Upper lobe of left lung (tissue), 6 donors: ENCODE measurements at regions not wholly inside any gene's neighbourhood (a gene's known extent, or its start where the extent isn't known, plus 50 kb on each side); places are given as distances from the start of the nearest gene placed in this dataset.
A peak's percentile ranks its signal among the peaks of the same experiment; 100 is the strongest.

ENCODE experiments used
- ATAC-seq, 2 donors: fragments of 200-7000 bp; cut with Tn5 transposase; one replicate each; pipeline ENCODE4 v1.9.1; 2022; ENCODE audit warnings: mild to moderate bottlenecking in 2 of 2, moderate library complexity in 2 of 2; ENCODE audit not compliant: low FRiP score in 2 of 2
- DNase-seq, 2 donors: peaks; one replicate each; pipeline ENCODE4 v3.0.0-alpha.2; 2019 to 2020
- H3K27ac ChIP-seq, 4 donors: fragments of 200-600 bp; sonication (generic); one replicate each; pipeline ENCODE4 v1.5.1; 2016 to 2019
- H3K27me3 ChIP-seq, 4 donors: fragments of 200-600 bp; sonication (generic); one replicate each; pipeline ENCODE4 v1.5.1; 2017 to 2019
- H3K36me3 ChIP-seq, 4 donors: fragments of 200-600 bp; sonication (generic); one replicate each; pipeline ENCODE4 v1.5.1; 2016 to 2019
- H3K4me1 ChIP-seq, 4 donors: fragments of 200-600 bp; sonication (generic); one replicate each; pipeline ENCODE4 v1.5.1; 2018 to 2019
- H3K4me3 ChIP-seq, 4 donors: fragments of 200-600 bp; sonication (generic); one replicate each; pipeline ENCODE4 v1.5.1; 2017 to 2019; ENCODE audit warnings: mild to moderate bottlenecking in 2 of 4, moderate library complexity in 1 of 4
- H3K9me3 ChIP-seq, 4 donors: fragments of 200-600 bp; sonication (generic); one replicate each; pipeline ENCODE4 v1.5.1; 2018 to 2019
- CTCF ChIP-seq, 6 experiments: fragments of 450-650 bp in 4 of 6; fragments of 200-600 bp in 2 of 6; sonication (generic) in 2 of 6; IDR thresholded peaks; one replicate each; pipeline ENCODE4 v1.5.1; 2016 to 2019; ENCODE audit warnings: antibody characterized with exemption in 6 of 6
- EP300 ChIP-seq, 4 donors: sonication (generic); formaldehyde crosslinking; IDR thresholded peaks; one replicate each; pipeline ENCODE4 v1.5.1; 2017; ENCODE audit warnings: antibody characterized with exemption in 4 of 4, control low read depth in 2 of 4
- POLR2A ChIP-seq, 4 donors: fragments of 450-650 bp; IDR thresholded peaks; one replicate each; pipeline ENCODE4 v1.5.1; 2016 to 2017; ENCODE audit warnings: antibody characterized with exemption in 4 of 4, mild to moderate bottlenecking in 2 of 4
- POLR2AphosphoS5 ChIP-seq, 2 donors: sonication (generic); formaldehyde crosslinking; IDR thresholded peaks; one replicate each; pipeline ENCODE4 v1.5.1; 2017; ENCODE audit warnings: antibody characterized with exemption in 2 of 2
- WGBS, 2 donors: methylation state at CpG; one replicate each; pipeline ENCODE4 v1.1.5; 2017 to 2018; 5-methylcytosine and 5-hydroxymethylcytosine counted together
- donor health status: DM: no; HTN: no; CAD: no; lungs with moderate emphysema.
- donor health status: DM: no; HTN: yes; CAD: no; lungs with severe emphysema.

DNA sequence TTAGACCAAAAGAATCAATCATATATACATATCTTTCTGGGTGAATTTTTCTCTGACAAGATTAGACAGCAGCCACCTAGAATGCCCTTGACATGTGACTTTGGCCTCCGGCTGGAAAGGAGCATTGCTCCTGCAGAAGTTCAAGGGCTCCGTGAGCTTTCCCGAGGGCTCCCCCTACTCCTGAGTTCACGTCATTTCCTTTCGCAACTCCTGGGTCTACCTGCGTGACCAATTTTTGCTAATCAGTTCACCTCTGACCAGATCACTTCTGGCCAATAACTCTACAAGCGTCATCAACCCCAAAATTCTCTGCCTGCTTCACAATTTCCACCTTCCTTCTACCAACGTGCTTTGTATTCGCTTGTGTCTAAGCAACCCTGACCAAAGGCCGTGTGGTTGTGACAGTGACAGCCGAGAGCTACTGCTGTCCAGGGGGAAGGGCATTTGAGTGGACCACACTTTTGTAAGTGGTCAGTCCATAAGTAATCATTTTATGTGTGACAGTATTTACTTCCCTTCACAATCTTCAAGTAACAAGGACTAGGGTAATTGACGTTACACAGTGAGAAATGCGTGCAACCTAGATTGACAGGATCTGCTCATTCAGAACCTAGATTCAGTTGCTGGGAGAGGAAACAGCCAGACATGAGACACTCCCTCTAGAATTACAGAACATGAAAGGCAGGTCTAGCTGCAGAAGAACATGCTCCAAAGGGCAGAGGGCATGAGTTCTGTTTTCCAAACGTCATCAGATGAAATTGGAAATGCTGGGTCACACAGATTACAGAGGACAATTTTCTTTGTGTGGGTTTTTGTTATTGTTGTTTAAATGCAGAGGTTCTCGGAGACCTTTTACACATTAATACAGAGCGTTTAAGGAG lies 145.9 kb upstream of the SPACA7 start:
- Histone ChIP-seq H3K27me3 (no peaks in the 10 kb centered on the region), H3K27ac (no peak overlapping the region), H3K4me3 (no peak overlapping the region), H3K4me1 (no peaks in the 10 kb centered on the region), H3K9me3 (no peaks in the 10 kb centered on the region), H3K36me3 (no peaks in the 10 kb centered on the region)
- TF ChIP-seq EP300 (IDR thresholded peaks at IDR 0.05) = no peak
- DNase-seq (no peak), ATAC-seq (no peak)
- 67 to 76% methylated on average over 16 of the region's 16 CpGs for WGBS, 2 donors

DNA sequence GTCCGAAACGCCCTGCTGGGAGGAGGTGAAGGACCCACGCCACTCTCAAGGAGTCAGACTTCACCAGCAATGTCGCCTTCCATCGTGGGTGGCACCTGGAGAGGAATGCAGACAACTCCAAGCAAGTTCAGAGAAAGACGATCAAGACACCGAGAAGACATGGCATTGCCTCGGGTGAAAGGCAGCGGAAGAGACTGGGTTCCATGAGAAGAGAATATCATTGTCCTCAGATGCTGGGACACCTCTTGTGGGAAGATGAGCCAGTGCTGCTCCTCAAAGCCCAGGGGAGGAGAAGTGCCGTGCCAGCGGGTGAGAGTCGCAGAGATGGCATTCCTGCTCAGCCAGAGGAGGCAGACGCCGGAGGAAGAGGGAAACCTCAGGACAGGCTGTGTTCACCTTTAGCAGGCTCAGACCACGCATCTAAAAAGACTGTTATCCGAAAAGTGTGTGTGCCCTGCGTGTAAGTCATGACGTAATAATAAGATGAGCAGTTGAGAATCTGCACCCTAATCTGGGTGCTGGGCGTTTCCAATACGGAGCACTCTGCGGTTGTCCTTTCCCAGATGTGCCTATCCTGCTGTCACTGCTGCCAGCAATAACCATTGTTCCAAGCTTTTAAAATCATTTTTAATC lies 144.6 kb upstream of the SPACA7 start:
- Histone ChIP-seq H3K4me1 (no peaks in the 10 kb centered on the region), H3K27ac (no peak overlapping the region), H3K27me3 (no peaks in the 10 kb centered on the region), H3K9me3 (no peaks in the 10 kb centered on the region), H3K4me3 (no peak overlapping the region), H3K36me3 (no peaks in the 10 kb centered on the region)
- WGBS, 2 donors = 85 to 89% methylated on average over 21 of the region's 21 CpGs
- TF ChIP-seq POLR2AphosphoS5 (IDR thresholded peaks at IDR 0.05) (no peak), CTCF (IDR thresholded peaks at IDR 0.05) (no peak), EP300 (IDR thresholded peaks at IDR 0.05) (no peak), POLR2A (IDR thresholded peaks at IDR 0.05) (no peak)
- no peak for DNase-seq
- no peak for ATAC-seq

GRCh38 chr13:112233256-112233655 lies 142.9 kb upstream of the SPACA7 start:
- ATAC-seq (no peak), DNase-seq (peak in 1 of 2 donors; percentile 60)
- Histone ChIP-seq H3K36me3 (no peaks in the 10 kb centered on the region), H3K9me3 (no peaks in the 10 kb centered on the region), H3K27me3 (peaks cover 0 to 2% (median 0%) of the 10 kb centered on the region in 4 donors), H3K27ac (no peak overlapping the region), H3K4me1 (no peaks in the 10 kb centered on the region), H3K4me3 (no peak overlapping the region)
- WGBS, 2 donors = 75 to 84% methylated on average over 6 to 18 of the region's 18 CpGs
- TF ChIP-seq POLR2AphosphoS5 (IDR thresholded peaks at IDR 0.05) (no peak), POLR2A (IDR thresholded peaks at IDR 0.05) (no peak), EP300 (IDR thresholded peaks at IDR 0.05) (no peak), CTCF (IDR thresholded peaks at IDR 0.05) (no peak)

GRCh38 chr13:112233716-112234115 lies 142.4 kb upstream of the SPACA7 start:
- H3K27me3 ChIP-seq = peaks cover 0 to 4% (median 0%) of the 10 kb centered on the region in 4 donors
- WGBS, 2 donors = 86 to 90% methylated on average over 8 of the region's 8 CpGs

More at GRCh38 chr13:112233716-112234115, 142.4 kb upstream of the SPACA7 start:
- no peaks in the 10 kb centered on the region for H3K36me3 ChIP-seq
- no peak for TF ChIP-seq POLR2AphosphoS5 (IDR thresholded peaks at IDR 0.05)
- TF ChIP-seq CTCF (IDR thresholded peaks at IDR 0.05) = no peak
- TF ChIP-seq EP300 (IDR thresholded peaks at IDR 0.05) = no peak
- TF ChIP-seq POLR2A (IDR thresholded peaks at IDR 0.05) = no peak
- no peak overlapping the region for H3K4me3 ChIP-seq
- H3K9me3 ChIP-seq = no peaks in the 10 kb centered on the region
- H3K27ac ChIP-seq = no peak overlapping the region
- ATAC-seq (no peak), DNase-seq (no peak)
- H3K4me1 ChIP-seq = no peaks in the 10 kb centered on the region
